Ovary (tissue), 7 donors: ENCODE measurements at regions not wholly inside any gene's neighbourhood (a gene's known extent, or its start where the extent isn't known, plus 50 kb on each side); places are given as distances from the start of the nearest gene placed in this dataset.
"Not testable (repeated sequence)": the region's sequence is repeated elsewhere in the genome, so short reads cannot be mapped to it uniquely, and the experiment has no call there.

Source experiments
- DNase-seq, 5 donors: peaks; one replicate each; pipeline ENCODE4 v3.0.0-alpha.2; 2019 to 2020
- H3K27ac ChIP-seq, 2 donors: fragments of 200-600 bp; one replicate each; pipeline versions ENCODE4 v1.5.1 to v1.8.0; 2019 to 2022
- H3K27me3 ChIP-seq: fragments of 200-600 bp; one replicate; pipeline ENCODE4 v1.8.0; 2022
- H3K36me3 ChIP-seq: fragments of 200-600 bp; sonication (generic); one replicate; pipeline ENCODE4 v1.5.1; 2019
- H3K4me1 ChIP-seq: one replicate; pipeline ENCODE4 v1.8.1; 2013; ENCODE audit warnings: mild to moderate bottlenecking, moderate library complexity; ENCODE audit not compliant: insufficient read depth
- H3K4me3 ChIP-seq: fragments of 200-600 bp; sonication (generic); one replicate; pipeline ENCODE4 v1.5.1; 2017
- H3K9me3 ChIP-seq, 2 donors: fragments of 200-600 bp in 1 of 2; sonication (generic) in 1 of 2; one replicate each; pipeline versions ENCODE4 v1.5.1 to v1.8.1; 2013 to 2019; ENCODE audit warnings: mild to moderate bottlenecking in 1 of 2, moderate library complexity in 1 of 2
- EP300 ChIP-seq: sonication (generic); formaldehyde crosslinking; IDR thresholded peaks from one replicate; pipeline ENCODE4 v1.6.1; 2017; ENCODE audit warnings: antibody characterized with exemption
- POLR2A ChIP-seq: fragments of 450-650 bp; IDR thresholded peaks from one replicate; pipeline ENCODE4 v1.6.1; 2017; ENCODE audit warnings: antibody characterized with exemption, mild to moderate bottlenecking, moderate library complexity
- WGBS, 3 donors: extraction: QIAGEN DNeasy Blood & Tissue Kit in 1 of 3; methylation state at CpG; one replicate each; pipeline versions ENCODE4 v1.1.5 to v1.1.7; 2013 to 2017; 5-methylcytosine and 5-hydroxymethylcytosine counted together
- intact Hi-C, 4 donors: fragments of 100-400 bp; cut with DNase I; formaldehyde crosslinking; loops; one replicate each; pipeline versions ENCODE4 v1.11.0 to v1.15.1; 2022 to 2023
- TF ChIP-seq, protein P1 (sequence below), 3 donors: fragments of 450-650 bp in 2 of 3; fragments of 200-600 bp in 1 of 3; IDR thresholded peaks; one replicate each; pipeline versions ENCODE4 v1.5.1 to v1.8.0; 2016 to 2022; ENCODE audit warnings: antibody characterized with exemption in 3 of 3, mild to moderate bottlenecking in 1 of 3
- donor health status: DM: no; HTN: no; CAD: no; lungs with moderate emphysema.
- donor health status: DM: no; HTN: no; CAD: no.
- donor health status: Bipolar disorder and iron deficiency.
- donor health status: DM: no; HTN: no; CAD: no.
- donor health status: DM: yes; HTN: yes; CAD: no.

DNA sequence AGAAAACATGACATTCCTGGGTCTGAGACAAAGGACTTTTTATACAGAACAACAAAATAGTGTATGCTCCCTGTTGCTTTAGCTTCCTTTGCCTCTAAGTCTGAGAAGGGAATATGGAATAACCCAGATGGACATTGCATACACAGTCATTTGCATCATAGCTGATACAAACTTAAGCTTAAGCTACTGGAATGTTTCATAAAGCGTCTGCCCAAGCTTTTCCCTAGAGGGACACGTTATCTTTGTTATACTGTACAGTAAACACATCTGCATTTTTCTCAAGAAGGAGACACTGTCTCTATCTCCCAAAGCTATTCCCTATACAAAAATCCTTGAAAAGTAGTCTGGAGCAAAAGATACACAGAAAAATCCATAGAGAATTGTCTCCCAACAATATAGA, 775.0 kb downstream of the DIPK2A start:
- peaks cover 3% of the 10 kb centered on the region for H3K4me1 ChIP-seq
- H3K4me3 ChIP-seq, result no peak overlapping the region
- no peaks in the 10 kb centered on the region for H3K36me3 ChIP-seq
- DNase-seq, result no peak
- TF ChIP-seq, protein P1, sequence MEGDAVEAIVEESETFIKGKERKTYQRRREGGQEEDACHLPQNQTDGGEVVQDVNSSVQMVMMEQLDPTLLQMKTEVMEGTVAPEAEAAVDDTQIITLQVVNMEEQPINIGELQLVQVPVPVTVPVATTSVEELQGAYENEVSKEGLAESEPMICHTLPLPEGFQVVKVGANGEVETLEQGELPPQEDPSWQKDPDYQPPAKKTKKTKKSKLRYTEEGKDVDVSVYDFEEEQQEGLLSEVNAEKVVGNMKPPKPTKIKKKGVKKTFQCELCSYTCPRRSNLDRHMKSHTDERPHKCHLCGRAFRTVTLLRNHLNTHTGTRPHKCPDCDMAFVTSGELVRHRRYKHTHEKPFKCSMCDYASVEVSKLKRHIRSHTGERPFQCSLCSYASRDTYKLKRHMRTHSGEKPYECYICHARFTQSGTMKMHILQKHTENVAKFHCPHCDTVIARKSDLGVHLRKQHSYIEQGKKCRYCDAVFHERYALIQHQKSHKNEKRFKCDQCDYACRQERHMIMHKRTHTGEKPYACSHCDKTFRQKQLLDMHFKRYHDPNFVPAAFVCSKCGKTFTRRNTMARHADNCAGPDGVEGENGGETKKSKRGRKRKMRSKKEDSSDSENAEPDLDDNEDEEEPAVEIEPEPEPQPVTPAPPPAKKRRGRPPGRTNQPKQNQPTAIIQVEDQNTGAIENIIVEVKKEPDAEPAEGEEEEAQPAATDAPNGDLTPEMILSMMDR (IDR thresholded peaks at IDR 0.05), result no peak
- TF ChIP-seq EP300 (no peak), POLR2A (no peak)
- intact Hi-C loops, result no loop called here
- WGBS, 3 donors, result 26 to 40% (median 33%) methylated on average over 2 of the region's 2 CpGs
- no peak overlapping the region for H3K27ac ChIP-seq
- no peaks in the 10 kb centered on the region for H3K27me3 ChIP-seq
- no peaks in the 10 kb centered on the region for H3K9me3 ChIP-seq

DNA sequence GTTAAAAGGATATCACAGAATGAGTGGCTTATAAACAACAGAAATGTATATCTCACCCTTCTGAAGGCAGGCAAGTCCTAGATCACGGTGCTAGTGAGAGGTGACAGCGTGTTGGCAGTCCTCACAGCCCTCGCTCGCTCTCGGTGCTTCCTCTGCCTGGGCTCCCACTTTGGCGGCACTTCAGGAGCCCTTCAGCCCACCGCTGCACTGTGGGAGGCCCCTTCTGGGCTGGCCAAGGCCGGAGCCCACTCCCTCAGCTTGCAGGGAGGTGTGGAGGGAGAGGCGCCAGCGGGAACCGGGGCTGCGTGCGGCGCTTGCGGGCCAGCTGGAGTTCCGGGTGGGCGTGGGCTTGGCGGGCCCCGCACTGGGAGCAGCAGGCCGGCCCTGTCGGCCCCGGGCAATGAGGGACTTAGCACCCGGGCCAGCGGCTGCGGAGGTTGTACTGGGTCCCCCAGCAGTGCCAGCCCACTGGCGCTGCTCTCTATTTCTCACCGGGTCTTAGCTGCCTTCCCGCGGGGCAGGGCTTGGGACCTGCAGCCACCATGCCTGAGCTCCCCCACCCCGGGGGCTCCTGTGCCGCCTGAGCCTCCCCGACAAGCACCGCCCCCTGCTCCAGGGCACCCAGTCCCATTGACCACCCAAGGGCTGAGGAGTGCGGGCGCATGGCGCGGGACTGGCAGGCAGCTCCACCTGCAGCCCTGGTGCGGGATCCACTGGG, 778.1 kb downstream of the DIPK2A start:
- H3K9me3 ChIP-seq, DNase-seq, H3K36me3 ChIP-seq, H3K4me3 ChIP-seq, H3K27ac ChIP-seq, H3K27me3 ChIP-seq, intact Hi-C loops, H3K4me1 ChIP-seq: not testable (repeated sequence)
- WGBS, 3 donors, result 96 to 97% (median 96%) methylated on average over 35 to 38 of the region's 38 CpGs

DNA sequence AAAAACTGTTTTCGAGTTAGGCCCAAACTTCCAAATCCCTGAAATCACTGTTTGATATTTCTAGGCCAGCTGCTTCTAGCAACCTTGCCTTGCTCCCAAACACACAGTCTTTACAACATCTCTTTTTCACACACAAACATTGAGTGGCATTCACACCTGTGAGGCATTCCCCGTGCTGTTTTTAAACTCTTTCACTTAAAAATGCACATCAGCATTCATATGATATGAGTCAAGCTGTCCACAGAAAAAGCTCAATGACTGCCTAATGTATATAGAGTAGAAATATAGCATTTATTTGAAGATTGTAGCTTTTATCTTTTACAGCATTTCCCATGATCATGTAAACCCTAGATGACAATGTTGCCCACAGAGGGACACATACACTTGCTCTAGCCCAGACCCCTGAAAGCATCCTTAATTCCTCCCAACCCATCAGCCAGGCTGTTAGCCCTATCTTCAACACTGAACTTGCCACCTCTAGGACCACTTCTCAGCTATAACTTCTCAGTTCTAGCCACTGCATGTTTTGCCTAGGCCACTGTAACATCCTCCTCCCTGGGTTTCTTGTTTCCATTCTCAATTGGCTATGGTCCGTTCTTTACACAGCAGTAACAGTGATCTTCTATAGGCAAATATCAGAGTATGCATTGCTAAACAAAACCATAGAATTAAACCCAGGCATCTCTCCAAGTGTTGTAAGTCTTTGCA, 782.6 kb downstream of the DIPK2A start:
- no peaks in the 10 kb centered on the region for H3K4me1 ChIP-seq
- no peak overlapping the region for H3K4me3 ChIP-seq
- DNase-seq, result no peak
- H3K36me3 ChIP-seq, result no peaks in the 10 kb centered on the region
- no peaks in the 10 kb centered on the region for H3K9me3 ChIP-seq
- H3K27me3 ChIP-seq, result no peaks in the 10 kb centered on the region
- H3K27ac ChIP-seq, result no peak overlapping the region
- TF ChIP-seq, protein P1 (IDR thresholded peaks at IDR 0.05), result no peak
- no peak for TF ChIP-seq EP300
- no peak for TF ChIP-seq POLR2A
- intact Hi-C loops, result no loop called here
- WGBS, 3 donors, result 63 to 85% (median 81%) methylated on average over 3 of the region's 3 CpGs

DNA sequence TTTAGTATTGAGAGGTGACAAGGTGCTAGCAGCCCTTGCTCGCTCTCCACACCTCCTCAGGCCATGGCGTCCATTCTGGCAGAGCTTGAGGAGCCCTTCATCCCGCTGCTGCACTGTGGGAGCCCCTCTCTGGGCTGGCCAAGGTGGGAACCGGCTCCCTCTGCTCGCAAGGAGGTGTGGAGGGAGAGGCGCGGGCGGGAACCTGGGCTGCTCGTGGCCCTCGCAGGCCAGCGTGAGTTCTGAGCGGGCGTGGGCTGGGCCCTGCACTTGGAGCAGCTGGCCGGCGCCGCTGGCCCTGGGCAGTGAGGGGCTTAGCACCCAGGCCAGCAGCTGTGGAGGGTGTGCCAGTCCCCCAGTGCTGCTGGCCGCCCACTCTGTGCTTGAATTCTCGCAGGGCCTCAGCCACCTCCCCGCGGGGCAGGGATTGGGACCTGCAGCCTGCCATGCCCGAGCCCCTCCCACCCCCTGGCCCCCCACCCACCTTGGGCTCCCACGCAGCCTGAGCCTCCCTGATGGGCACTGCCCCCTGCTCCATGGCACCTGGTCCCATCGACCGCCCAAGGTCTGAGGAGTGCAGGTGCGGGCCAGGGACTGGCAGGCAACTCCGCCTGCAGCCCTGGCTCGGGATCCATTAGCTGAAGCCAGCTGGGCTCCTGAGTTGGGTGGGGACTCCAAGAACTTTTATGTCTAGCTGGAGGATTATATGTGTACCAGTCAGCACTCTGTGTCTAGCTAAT, 785.2 kb downstream of the DIPK2A start:
- TF ChIP-seq EP300 (no peak), POLR2A (no peak)
- TF ChIP-seq, protein P1 (IDR thresholded peaks at IDR 0.05), result no peak
- H3K4me3 ChIP-seq, result no peak overlapping the region
- H3K4me1 ChIP-seq, result no peaks in the 10 kb centered on the region
- 97 to 98% (median 98%) methylated on average over 22 to 27 of the region's 27 CpGs for WGBS, 3 donors
- H3K36me3 ChIP-seq, result no peaks in the 10 kb centered on the region
- intact Hi-C loops, result no loop called here
- H3K27ac ChIP-seq, result no peak overlapping the region
- no peaks in the 10 kb centered on the region for H3K27me3 ChIP-seq
- no peaks in the 10 kb centered on the region for H3K9me3 ChIP-seq
- DNase-seq, result no peak
